VCaP (cell line): ENCODE measurements at regions not wholly inside any gene's neighbourhood (a gene's known extent, or its start where the extent isn't known, plus 50 kb on each side); places are given as distances from the start of the nearest gene placed in this dataset.

Source experiments
- H3K27ac ChIP-seq: fragments of 450-650 bp; 2 replicates; pipeline ENCODE4 v1.5.1; 2017
- CTCF ChIP-seq: fragments of 450-650 bp; conservative IDR thresholded peaks from 2 replicates; pipeline ENCODE4 v1.5.1; 2017; ENCODE audit warnings: mild to moderate bottlenecking, moderate library complexity

GRCh38 chr5:89480406-89481007 lies 597.5 kb upstream of the MEF2C start:
- no peak for TF ChIP-seq CTCF
- no peak overlapping the region for H3K27ac ChIP-seq

- no peak overlapping the region for H3K27ac ChIP-seq
Measured at GRCh38 chr5:89478851-89479250, 595.9 kb upstream of the MEF2C start.

GRCh38 chr5:89473196-89473595 lies 590.2 kb upstream of the MEF2C start:
- TF ChIP-seq CTCF: no peak
- H3K27ac ChIP-seq: no peak overlapping the region

More at GRCh38 chr5:89478851-89479250, 595.9 kb upstream of the MEF2C start:
- no peak for TF ChIP-seq CTCF

- TF ChIP-seq CTCF: no peak
- H3K27ac ChIP-seq: no peak overlapping the region
Measured at GRCh38 chr5:89471541-89471940, 588.6 kb upstream of the MEF2C start.

- no peak for TF ChIP-seq CTCF
- no peak overlapping the region for H3K27ac ChIP-seq
Measured at GRCh38 chr5:89471115-89471514, 588.1 kb upstream of the MEF2C start.

- H3K27ac ChIP-seq: no peak overlapping the region
- TF ChIP-seq CTCF: no peak
Measured at GRCh38 chr5:89470658-89471057, 587.7 kb upstream of the MEF2C start.

GRCh38 chr5:89458332-89458656 lies 575.3 kb upstream of the MEF2C start:
- no peak overlapping the region for H3K27ac ChIP-seq
- TF ChIP-seq CTCF: no peak
